ENCODE measurements at regions not wholly inside any gene's neighbourhood (a gene's known extent, or its start where the extent isn't known, plus 50 kb on each side); places are given as distances from the start of the nearest gene placed in this dataset.

- TF ChIP-seq EZH2 (IDR thresholded peaks at IDR 0.05; ENCODE audit: insufficient read depth, poor library complexity, severe bottlenecking) (no peak), EZH2phosphoT487 (IDR thresholded peaks at IDR 0.05; ENCODE audit: insufficient read depth, low read depth) (no peak)
These were observed 1076.9 kb downstream of the ARAP2 start for GRCh38 chr4:35167385-35167784.
